ENCODE measurements at regions not wholly inside any gene's neighbourhood (a gene's known extent, or its start where the extent isn't known, plus 50 kb on each side); places are given as distances from the start of the nearest gene placed in this dataset.

GRCh38 chr4:41377196-41377595 is 120.5 kb downstream of the UCHL1 start:
- no peak for DNase-seq
- H3K27ac ChIP-seq = no peak overlapping the region
- no peaks in the 10 kb centered on the region for H3F3A ChIP-seq (ENCODE audit: insufficient read depth)
- no peak overlapping the region for H2AFZ ChIP-seq
- H3K36me3 ChIP-seq (ENCODE audit: low read depth) = no peaks in the 10 kb centered on the region
- H3K9ac ChIP-seq = no peak overlapping the region
- H3K9me3 ChIP-seq (ENCODE audit: low read depth) = no peaks in the 10 kb centered on the region
- in situ Hi-C loops (cut with MboI) = no loop called here
- no peaks in the 10 kb centered on the region for H3K79me2 ChIP-seq (ENCODE audit: insufficient read depth)
- no peaks in the 10 kb centered on the region for H3K4me1 ChIP-seq (ENCODE audit: insufficient read depth)
- WGBS, 2 experiments (ENCODE audit: low coverage in 1 of 2, low lambda C conversion rate in 2 of 2, missing lambda C conversion rate in 2 of 2) = 46 to 67% methylated on average over 3 of the region's 3 CpGs
- H3K4me3 ChIP-seq = no peak overlapping the region
- H4K20me1 ChIP-seq (ENCODE audit: insufficient read depth) = no peaks in the 10 kb centered on the region
- TF ChIP-seq EZH2 (IDR thresholded peaks at IDR 0.05; ENCODE audit: insufficient read depth, poor library complexity, severe bottlenecking) = no peak
- no peak for TF ChIP-seq EZH2phosphoT487 (IDR thresholded peaks at IDR 0.05; ENCODE audit: insufficient read depth, low read depth)
- no peak overlapping the region for H3K4me2 ChIP-seq (ENCODE audit: unreplicated experiment)
- H3K9me2 ChIP-seq (ENCODE audit: insufficient read depth) = no peaks in the 10 kb centered on the region
- H3K27me3 ChIP-seq (replicated peaks; ENCODE audit: insufficient read depth) = no peaks in the 10 kb centered on the region

GRCh38 chr4:41379230-41379629 is 122.5 kb downstream of the UCHL1 start:
- TF ChIP-seq EZH2 (IDR thresholded peaks at IDR 0.05; ENCODE audit: insufficient read depth, poor library complexity, severe bottlenecking) = no peak
- TF ChIP-seq EZH2phosphoT487 (IDR thresholded peaks at IDR 0.05; ENCODE audit: insufficient read depth, low read depth) = no peak
- no peak for DNase-seq
- no peak overlapping the region for H3K27ac ChIP-seq
- H3K27me3 ChIP-seq (replicated peaks; ENCODE audit: insufficient read depth) = no peaks in the 10 kb centered on the region
- no peak overlapping the region for H3K4me3 ChIP-seq
- WGBS, 2 experiments (ENCODE audit: low coverage in 1 of 2, low lambda C conversion rate in 2 of 2, missing lambda C conversion rate in 2 of 2) = 56 to 57% methylated on average over 1 of the region's 1 CpG
- no peaks in the 10 kb centered on the region for H3F3A ChIP-seq (ENCODE audit: insufficient read depth)
- H3K9ac ChIP-seq = no peak overlapping the region
- H3K4me2 ChIP-seq (ENCODE audit: unreplicated experiment) = no peak overlapping the region
- no peaks in the 10 kb centered on the region for H4K20me1 ChIP-seq (ENCODE audit: insufficient read depth)
- no peak overlapping the region for H2AFZ ChIP-seq
- no peaks in the 10 kb centered on the region for H3K9me3 ChIP-seq (ENCODE audit: low read depth)
- no peaks in the 10 kb centered on the region for H3K4me1 ChIP-seq (ENCODE audit: insufficient read depth)
- H3K36me3 ChIP-seq (ENCODE audit: low read depth) = no peaks in the 10 kb centered on the region
- no peaks in the 10 kb centered on the region for H3K9me2 ChIP-seq (ENCODE audit: insufficient read depth)
- H3K79me2 ChIP-seq (ENCODE audit: insufficient read depth) = no peaks in the 10 kb centered on the region
- in situ Hi-C loops (cut with MboI) = no loop called here

- Histone ChIP-seq H3K9me2 (ENCODE audit: insufficient read depth) (no peaks in the 10 kb centered on the region), H3K9me3 (ENCODE audit: low read depth) (no peaks in the 10 kb centered on the region), H3K4me3 (no peak overlapping the region), H2AFZ (no peak overlapping the region), H4K20me1 (ENCODE audit: insufficient read depth) (no peaks in the 10 kb centered on the region), H3K4me1 (ENCODE audit: insufficient read depth) (no peaks in the 10 kb centered on the region), H3K9ac (no peak overlapping the region), H3K27ac (no peak overlapping the region), H3F3A (ENCODE audit: insufficient read depth) (no peaks in the 10 kb centered on the region), H3K4me2 (ENCODE audit: unreplicated experiment) (no peak overlapping the region), H3K36me3 (ENCODE audit: low read depth) (no peaks in the 10 kb centered on the region), H3K79me2 (ENCODE audit: insufficient read depth) (no peaks in the 10 kb centered on the region), H3K27me3 (replicated peaks; ENCODE audit: insufficient read depth) (no peaks in the 10 kb centered on the region)
- in situ Hi-C loops (cut with MboI) = no loop called here
- WGBS, 2 experiments (ENCODE audit: low coverage in 1 of 2, low lambda C conversion rate in 2 of 2, missing lambda C conversion rate in 2 of 2) = 8 to 9% methylated on average over 1 of the region's 1 CpG
- TF ChIP-seq EZH2phosphoT487 (IDR thresholded peaks at IDR 0.05; ENCODE audit: insufficient read depth, low read depth) (no peak), EZH2 (IDR thresholded peaks at IDR 0.05; ENCODE audit: insufficient read depth, poor library complexity, severe bottlenecking) (no peak)
- no peak for DNase-seq
Observed at GRCh38 chr4:41380511-41381157, 123.9 kb downstream of the UCHL1 start.

GRCh38 chr4:41381384-41381783 is 124.7 kb downstream of the UCHL1 start:
- no peak overlapping the region for H2AFZ ChIP-seq
- no peaks in the 10 kb centered on the region for H3K9me3 ChIP-seq (ENCODE audit: low read depth)
- 26 to 39% methylated on average over 3 of the region's 3 CpGs for WGBS, 2 experiments (ENCODE audit: low coverage in 1 of 2, low lambda C conversion rate in 2 of 2, missing lambda C conversion rate in 2 of 2)
- H3K9ac ChIP-seq = no peak overlapping the region
- no peaks in the 10 kb centered on the region for H3K4me1 ChIP-seq (ENCODE audit: insufficient read depth)
- H3K9me2 ChIP-seq (ENCODE audit: insufficient read depth) = no peaks in the 10 kb centered on the region
- no peaks in the 10 kb centered on the region for H3K36me3 ChIP-seq (ENCODE audit: low read depth)
- H3K27me3 ChIP-seq (replicated peaks; ENCODE audit: insufficient read depth) = no peaks in the 10 kb centered on the region
- no peak overlapping the region for H3K4me2 ChIP-seq (ENCODE audit: unreplicated experiment)
- H4K20me1 ChIP-seq (ENCODE audit: insufficient read depth) = no peaks in the 10 kb centered on the region
- H3K4me3 ChIP-seq = no peak overlapping the region
- no peak overlapping the region for H3K27ac ChIP-seq
- no peak for DNase-seq
- in situ Hi-C loops (cut with MboI) = no loop called here
- TF ChIP-seq EZH2 (IDR thresholded peaks at IDR 0.05; ENCODE audit: insufficient read depth, poor library complexity, severe bottlenecking) = no peak
- TF ChIP-seq EZH2phosphoT487 (IDR thresholded peaks at IDR 0.05; ENCODE audit: insufficient read depth, low read depth) = no peak
- H3F3A ChIP-seq (ENCODE audit: insufficient read depth) = no peaks in the 10 kb centered on the region
- no peaks in the 10 kb centered on the region for H3K79me2 ChIP-seq (ENCODE audit: insufficient read depth)

GRCh38 chr4:41384992-41385391 is 128.3 kb downstream of the UCHL1 start:
- Histone ChIP-seq H4K20me1 (ENCODE audit: insufficient read depth) (no peaks in the 10 kb centered on the region), H2AFZ (no peak overlapping the region), H3K27ac (no peak overlapping the region), H3K27me3 (replicated peaks; ENCODE audit: insufficient read depth) (no peaks in the 10 kb centered on the region), H3F3A (ENCODE audit: insufficient read depth) (no peaks in the 10 kb centered on the region), H3K36me3 (ENCODE audit: low read depth) (no peaks in the 10 kb centered on the region), H3K79me2 (ENCODE audit: insufficient read depth) (no peaks in the 10 kb centered on the region), H3K9me3 (ENCODE audit: low read depth) (no peaks in the 10 kb centered on the region), H3K4me3 (no peak overlapping the region), H3K4me2 (ENCODE audit: unreplicated experiment) (no peak overlapping the region), H3K4me1 (ENCODE audit: insufficient read depth) (no peaks in the 10 kb centered on the region), H3K9me2 (ENCODE audit: insufficient read depth) (no peaks in the 10 kb centered on the region), H3K9ac (no peak overlapping the region)
- TF ChIP-seq EZH2phosphoT487 (IDR thresholded peaks at IDR 0.05; ENCODE audit: insufficient read depth, low read depth) (no peak), EZH2 (IDR thresholded peaks at IDR 0.05; ENCODE audit: insufficient read depth, poor library complexity, severe bottlenecking) (no peak)
- 6 to 17% methylated on average over 1 of the region's 1 CpG for WGBS, 2 experiments (ENCODE audit: low coverage in 1 of 2, low lambda C conversion rate in 2 of 2, missing lambda C conversion rate in 2 of 2)
- in situ Hi-C loops (cut with MboI) = no loop called here
- DNase-seq = no peak
